Keratinocyte (primary cell): ENCODE measurements at regions not wholly inside any gene's neighbourhood (a gene's known extent, or its start where the extent isn't known, plus 50 kb on each side); places are given as distances from the start of the nearest gene placed in this dataset.

ENCODE experiments used
- CTCF ChIP-seq, 3 experiments: IDR thresholded peaks in 1 of 3; conservative IDR thresholded peaks in 1 of 3; optimal IDR thresholded peaks in 1 of 3; 2 replicates in 2 of 3; 3 replicates in 1 of 3; pipeline versions ENCODE3 to v1.5.1; 2011; ENCODE audit warnings: low read length in 3 of 3, mild to moderate bottlenecking in 3 of 3, moderate library complexity in 2 of 3, control low read depth in 1 of 3, inconsistent platforms in 1 of 3; ENCODE audit not compliant: insufficient read depth in 2 of 3; ENCODE audit errors: extremely low read depth in 1 of 3
- EZH2 ChIP-seq: IDR thresholded peaks from one replicate; pipeline ENCODE4 v1.6.1; 2012; ENCODE audit warnings: inconsistent platforms, mild to moderate bottlenecking, low read length, moderate library complexity

DNA sequence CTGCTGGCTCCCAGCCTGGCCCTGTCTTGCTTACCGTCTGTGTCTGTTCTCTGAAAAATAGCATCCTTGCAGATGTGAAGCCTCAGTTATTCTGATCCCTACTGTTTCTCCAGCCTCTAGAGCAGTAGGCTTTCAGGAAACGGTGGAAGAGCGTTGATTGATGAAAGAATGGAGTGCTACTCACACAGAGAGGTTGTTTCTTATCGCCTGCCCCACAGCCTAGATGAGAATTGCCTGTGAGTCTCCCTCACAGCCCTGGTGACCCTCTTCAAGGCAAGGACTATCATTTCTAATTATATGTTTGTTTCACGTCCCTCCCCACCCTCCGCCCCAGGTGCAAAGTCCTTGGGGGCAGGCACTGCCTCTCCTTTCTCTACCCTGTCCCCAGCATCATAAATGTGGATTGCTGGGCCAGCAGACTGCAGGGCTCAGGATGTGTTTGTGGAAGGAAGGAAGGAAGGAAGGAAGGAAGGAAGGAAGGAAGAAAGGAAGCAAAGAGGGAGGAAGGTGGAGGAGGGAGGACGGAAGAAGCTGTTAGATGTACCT is 575.3 kb upstream of the B3GAT1 start:
- TF ChIP-seq CTCF (optimal IDR thresholded peaks at IDR 0.05 in 1 of 3, IDR thresholded peaks at IDR 0.05 in 1 of 3, conservative IDR thresholded peaks at IDR 0.05 in 1 of 3; ENCODE audit: extremely low read depth in 1 of 3, insufficient read depth in 2 of 3, low read length in 3 of 3) (no peak), EZH2 (no peak)
